ENCODE measurements at regions not wholly inside any gene's neighbourhood (a gene's known extent, or its start where the extent isn't known, plus 50 kb on each side); places are given as distances from the start of the nearest gene placed in this dataset.
"Not testable (repeated sequence)": the region's sequence is repeated elsewhere in the genome, so short reads cannot be mapped to it uniquely, and the experiment has no call there.

DNA sequence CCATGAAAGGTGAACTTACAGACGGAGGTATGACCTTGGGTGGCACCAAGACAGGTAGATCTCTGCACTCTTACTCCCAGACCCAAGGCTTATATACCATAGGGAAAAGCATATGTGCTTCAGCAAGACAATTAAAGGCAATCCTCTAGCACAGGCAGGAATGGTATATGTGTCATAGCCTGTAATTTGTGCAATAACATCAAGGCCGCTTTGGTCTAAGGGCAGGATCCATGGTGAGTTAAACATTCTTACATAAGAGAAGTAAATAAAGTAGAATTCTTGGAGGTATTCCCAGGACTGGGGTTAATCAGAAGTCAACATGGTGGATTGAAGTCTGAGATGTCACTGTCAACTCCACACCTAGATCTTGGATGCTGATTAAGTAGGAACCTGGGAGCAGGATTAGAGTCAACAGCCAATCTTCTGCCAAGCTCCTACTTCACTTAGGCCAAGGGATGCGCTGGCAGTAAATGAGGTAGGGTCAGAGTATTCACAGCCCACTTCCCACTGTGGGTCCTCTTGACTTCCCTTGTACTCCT is 143.0 kb downstream of the ATP6V0E2 start:
- TF ChIP-seq, protein P1, sequence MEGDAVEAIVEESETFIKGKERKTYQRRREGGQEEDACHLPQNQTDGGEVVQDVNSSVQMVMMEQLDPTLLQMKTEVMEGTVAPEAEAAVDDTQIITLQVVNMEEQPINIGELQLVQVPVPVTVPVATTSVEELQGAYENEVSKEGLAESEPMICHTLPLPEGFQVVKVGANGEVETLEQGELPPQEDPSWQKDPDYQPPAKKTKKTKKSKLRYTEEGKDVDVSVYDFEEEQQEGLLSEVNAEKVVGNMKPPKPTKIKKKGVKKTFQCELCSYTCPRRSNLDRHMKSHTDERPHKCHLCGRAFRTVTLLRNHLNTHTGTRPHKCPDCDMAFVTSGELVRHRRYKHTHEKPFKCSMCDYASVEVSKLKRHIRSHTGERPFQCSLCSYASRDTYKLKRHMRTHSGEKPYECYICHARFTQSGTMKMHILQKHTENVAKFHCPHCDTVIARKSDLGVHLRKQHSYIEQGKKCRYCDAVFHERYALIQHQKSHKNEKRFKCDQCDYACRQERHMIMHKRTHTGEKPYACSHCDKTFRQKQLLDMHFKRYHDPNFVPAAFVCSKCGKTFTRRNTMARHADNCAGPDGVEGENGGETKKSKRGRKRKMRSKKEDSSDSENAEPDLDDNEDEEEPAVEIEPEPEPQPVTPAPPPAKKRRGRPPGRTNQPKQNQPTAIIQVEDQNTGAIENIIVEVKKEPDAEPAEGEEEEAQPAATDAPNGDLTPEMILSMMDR (IDR thresholded peaks at IDR 0.05) = not testable (repeated sequence)
- not testable (repeated sequence) for TF ChIP-seq EZH2, EZH2phosphoT487 (IDR thresholded peaks at IDR 0.05)
